CD4-positive, alpha-beta T cell treated with Interleukin-4 for 1 hour (primary cell): ENCODE measurements at regions not wholly inside any gene's neighbourhood (a gene's known extent, or its start where the extent isn't known, plus 50 kb on each side); places are given as distances from the start of the nearest gene placed in this dataset.
"Not testable (repeated sequence)": the region's sequence is repeated elsewhere in the genome, so short reads cannot be mapped to it uniquely, and the experiment has no call there.

Experiments
- DNase-seq, 2 donors: peaks; one replicate each; pipeline ENCODE4 v3.0.0-alpha.2; 2020 to 2022

DNA sequence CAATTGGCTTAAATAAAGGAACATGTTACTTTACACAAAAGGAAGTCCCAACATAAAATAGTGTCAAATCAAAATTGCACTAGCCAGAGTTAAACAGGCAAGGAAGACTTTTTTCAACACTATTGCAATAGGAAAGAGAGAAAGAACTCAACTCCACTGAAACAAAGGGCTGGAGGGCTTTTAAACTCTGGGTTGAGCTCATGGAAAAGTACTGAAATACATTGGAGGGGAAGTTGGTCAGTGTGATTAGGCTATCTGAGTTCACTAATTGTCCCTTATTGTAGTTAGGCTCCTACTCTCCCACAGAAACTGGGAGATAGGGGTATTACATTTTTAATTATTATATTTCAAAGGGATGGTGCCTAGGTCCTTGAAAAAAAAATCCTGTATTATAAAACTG, 491.2 kb upstream of the LCORL start:
- DNase-seq, result no peak

DNA sequence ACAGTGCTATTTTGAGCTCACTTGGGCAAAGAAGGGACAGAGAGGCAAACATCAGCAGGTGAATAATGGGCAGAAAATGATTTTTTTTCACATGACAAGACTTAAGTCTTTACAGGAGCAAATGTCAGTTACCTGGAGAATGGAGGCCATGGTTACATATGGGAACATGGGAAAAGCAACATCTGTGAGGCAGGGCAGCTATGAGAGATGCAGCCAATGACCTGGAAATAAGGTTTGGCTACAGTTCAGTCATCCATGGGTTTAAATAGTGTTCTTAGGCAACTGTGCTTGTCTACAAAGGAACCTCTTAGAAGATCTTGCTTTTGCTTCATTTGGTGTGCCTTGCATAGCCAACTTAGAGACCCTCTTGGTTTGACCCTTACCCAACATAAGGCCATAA, 490.2 kb upstream of the LCORL start:
- DNase-seq, result no peak

DNA sequence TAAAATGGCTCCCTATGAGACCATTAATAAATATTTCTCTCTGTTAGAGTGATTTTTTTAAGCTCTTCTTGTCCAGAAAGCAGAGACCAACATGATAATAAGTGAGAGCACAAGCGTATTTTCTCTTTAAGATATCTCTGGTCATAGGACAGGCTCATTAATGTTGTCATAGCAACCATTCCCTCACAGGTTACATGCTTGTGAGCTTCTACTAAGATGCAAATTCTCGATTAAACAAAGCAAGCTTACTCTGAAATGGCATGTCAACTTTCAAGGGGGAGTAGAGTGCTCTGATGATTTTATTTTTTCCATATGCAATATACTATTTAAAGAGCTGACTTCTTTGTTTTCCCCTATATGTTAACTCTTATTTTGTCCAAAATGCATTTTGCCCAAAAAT, 487.2 kb upstream of the LCORL start:
- DNase-seq, result no peak

DNA sequence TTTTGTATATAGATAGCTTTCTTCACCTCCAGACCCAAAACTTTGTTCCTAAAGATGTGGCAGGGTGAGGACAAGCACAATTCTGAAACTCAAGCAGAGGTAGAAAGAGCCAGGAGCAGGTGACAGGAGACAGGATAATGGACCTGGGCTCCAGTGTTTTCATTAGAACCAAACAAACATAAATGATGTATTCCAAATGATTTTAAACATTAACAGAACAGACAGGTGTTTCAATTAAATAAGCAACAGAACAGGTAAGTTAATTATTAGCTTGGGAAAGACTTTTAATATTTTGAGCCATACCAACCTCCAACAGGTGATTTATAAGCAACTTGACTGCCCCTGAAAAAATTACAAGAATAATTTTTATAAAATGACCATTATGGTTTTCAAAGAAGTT, 459.4 kb upstream of the LCORL start:
- DNase-seq, result no peak

DNA sequence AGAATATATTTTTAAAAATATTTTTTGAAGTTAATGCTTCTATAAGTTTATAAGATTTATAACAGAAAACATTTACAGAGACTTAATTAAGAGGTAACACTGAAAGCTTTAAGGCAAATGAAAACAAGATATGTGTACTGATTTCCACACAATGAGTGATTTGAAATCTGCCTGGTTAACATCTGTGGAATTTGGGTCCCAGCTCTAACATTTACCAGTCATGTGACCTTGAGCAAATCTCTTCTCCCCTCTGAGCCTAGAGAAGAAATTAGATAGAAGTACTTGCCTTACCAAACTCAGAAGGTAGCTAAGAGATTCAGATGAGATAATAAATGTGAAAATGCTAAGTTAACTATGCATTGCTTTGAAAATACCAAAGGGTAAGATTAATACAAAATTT, 458.8 kb upstream of the LCORL start:
- DNase-seq, result no peak

DNA sequence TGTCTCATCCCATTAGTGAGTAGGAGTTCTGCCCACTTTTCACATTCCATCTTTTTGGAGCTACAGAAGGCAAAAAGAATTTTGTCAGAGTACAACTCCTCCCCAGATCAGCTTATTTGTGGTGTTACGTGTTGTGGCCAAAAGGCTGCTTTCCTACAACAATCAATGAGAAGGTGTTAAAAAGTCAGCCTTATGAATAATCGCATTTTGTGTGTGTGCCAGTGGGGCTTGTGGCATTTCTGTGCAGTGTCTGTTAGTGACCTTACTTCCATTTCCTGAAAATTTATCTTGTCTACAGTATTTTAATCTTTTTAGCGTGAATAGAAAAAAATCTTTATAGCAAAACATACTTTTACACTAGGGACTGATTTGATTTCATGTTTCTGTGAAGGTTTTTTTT, 458.3 kb upstream of the LCORL start:
- no peak for DNase-seq

DNA sequence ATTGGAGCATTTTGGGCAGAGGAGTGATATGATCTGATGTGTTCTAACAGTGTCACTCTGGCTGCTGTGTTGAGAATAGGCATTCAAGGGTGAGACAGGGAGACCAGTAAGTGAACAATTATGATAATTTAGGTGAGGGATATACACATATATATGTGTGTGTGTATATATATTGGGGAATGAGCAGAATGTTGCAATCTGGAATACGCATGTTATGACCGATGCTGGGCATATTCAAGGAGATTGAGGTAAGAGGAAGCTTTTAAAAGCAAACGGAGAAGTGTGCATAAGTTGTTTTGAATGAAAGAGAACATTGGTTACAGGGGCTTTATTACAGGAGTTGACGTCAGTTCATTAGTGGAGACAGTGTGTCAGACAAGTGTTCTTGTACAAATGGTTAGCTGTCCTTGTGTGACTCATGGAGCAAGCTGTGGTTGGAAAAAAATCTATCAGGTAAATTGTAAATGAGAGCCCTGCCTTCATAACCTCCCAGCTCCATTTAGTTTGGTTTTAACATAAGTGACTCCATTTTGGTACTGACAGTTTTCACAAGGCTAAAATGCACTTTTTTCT, 442.5 kb upstream of the LCORL start:
- DNase-seq, result no peak

DNA sequence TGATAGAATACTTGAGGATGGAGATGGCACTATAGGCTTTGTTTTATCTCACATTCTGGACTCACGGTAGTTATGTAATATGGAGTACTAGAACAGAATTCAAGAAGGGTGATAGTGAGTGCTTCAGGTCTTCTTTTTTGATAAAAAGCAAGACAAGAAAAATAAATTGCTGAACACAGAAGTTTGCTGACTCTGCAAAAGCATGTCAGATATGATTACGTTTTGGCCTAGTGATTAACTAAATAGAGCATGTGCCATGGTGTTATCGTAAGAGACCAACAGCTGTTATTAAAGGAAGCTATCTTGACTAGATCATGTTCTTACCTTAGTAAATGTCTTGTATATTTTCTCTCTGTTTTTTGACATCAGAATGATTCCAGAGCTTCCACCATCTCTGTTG, 436.9 kb upstream of the LCORL start:
- DNase-seq, result no peak

DNA sequence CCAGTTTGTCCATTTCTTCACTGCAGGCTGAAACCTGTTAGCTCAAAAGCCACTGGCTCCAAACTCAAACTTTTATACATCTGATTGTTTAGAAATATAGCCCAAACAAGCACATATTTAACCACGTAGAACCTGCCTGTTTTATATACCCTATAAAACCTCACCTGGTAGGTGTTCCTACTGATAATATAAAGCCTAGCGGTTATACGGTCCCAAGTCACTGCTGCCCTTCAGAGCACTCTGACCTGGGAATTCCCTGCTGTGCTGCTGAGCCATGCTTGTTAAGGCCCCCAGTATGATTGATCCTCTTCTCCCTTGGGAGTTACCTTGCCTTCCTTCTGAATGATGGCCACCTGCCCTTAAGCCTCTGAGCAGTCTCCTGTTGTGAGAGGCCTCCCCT, 432.8 kb upstream of the LCORL start:
- DNase-seq, result no peak

DNA sequence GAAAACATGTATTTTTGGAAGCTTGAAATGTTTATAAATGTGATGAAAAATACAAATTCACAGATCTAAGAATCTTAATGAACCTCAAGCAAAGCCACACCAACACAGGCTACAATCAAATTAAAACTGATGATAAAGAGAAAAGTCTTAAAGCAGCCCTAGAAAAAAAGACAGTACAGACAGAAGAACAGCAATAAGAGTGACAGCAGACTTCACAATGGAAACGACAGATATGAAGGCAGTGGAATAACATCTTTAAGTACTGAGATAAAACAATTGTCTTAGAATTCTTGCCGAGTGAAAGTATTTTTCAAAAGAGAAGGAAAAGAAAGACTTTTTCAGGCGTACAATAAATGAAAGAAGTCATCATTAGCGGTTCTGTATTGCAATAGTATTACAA, 423.6 kb upstream of the LCORL start:
- DNase-seq, result no peak

DNA sequence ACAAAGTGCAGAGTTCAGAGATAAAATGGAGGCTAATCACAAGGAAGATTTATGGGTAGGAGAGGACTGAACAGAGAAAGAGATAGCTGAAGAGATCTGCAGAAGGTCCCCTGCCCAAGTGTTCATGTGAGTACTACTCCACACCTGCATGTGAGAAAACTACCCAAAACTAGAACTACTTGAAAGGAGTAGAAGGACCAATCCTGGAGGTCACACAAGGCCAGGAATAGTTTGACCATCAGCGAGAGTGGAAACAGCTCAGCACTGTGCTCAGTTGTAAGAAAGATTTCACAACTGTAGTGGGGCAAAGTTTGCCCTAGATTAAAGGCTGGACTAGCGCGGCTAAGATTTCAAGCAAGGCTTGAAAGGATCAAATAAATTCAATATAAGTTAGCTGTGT, 422.7 kb upstream of the LCORL start:
- no peak for DNase-seq

DNA sequence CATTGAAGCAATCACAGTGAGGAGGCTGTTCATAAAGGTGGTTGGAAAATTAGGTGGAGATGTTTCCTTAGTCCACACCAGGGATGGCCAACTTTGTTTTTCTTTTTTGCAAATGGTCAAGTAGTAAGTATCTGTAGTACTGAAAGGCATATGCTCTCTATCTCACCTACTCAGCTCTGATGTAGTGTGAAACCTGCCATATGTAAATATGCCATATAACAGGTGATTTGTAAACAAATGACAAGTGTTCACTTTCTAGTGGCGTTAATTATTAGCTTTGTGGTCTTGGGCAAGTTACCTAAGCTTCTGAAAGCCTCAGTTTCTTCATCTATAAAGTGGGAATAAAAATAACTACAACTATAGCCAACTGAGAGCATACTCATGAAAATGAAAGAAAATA, 421.4 kb upstream of the LCORL start:
- DNase-seq, result no peak

DNA sequence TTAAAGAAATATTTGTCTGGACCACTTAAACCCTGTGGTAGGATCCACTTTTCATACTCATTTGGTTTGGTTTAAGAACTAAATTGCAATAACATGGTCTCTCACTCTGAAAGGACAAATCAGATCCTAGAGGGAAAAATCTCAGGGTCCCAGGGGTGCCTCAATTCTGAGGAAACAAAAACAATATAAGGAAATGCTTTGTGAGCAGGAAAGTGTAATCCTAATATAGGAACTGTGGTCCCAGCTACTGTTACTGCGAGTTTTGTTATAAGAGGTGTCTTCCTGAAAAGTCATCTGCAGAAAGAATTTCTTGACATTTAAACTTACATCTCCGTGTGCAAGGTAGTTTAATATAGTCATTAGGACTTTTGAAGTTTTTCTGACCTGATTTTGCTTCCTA, 420.1 kb upstream of the LCORL start:
- no peak for DNase-seq

DNA sequence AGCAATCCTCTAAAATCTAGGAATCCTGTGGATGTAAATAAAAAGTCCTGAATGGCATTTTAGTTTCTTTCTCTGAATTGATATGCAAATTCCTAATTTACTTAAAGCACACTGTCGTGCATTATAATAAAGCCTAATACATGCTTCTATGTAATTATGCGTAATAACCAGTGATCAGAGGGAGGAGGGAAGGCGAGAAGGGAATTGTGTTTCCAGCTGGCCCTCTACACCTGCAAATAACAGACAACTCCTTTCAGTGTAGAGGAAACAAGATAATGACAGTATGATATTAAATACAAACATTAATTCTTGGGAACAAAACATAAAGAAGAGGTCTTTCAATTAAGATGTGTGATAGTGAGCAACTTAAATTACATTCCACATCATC, 419.6 kb upstream of the LCORL start:
- DNase-seq, result no peak

DNA sequence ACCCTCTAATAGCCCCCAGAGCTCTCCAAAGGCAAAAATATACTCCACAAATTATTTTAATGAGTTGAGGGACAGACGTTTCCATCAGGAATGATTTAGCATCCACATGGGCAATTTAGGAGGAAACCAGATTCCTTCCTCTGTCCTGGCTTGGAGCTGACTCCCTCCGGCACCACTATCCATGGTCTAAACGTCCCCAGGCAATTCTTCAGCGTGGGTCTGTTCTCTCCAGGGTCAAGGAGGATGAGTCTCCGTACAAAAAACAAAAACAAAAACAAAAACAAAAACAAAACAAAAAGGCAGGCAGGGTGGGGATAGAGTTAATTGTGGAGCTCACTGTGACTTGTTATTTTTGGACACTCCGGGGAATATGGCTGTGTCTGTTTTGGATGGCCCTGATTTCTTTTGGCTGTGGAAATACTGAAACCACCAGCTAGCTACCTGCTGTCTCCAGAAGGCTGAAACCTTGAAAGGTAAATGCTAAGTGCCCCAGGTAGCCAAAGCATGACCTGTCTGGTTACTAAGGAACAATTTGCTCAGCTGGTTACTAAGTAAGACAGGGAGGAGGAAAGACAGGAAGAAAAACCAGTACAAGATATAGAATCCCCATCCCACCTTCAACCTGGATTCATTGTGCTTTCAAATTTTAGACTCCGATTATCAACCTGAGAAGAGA, 419.1 kb upstream of the LCORL start:
- no peak for DNase-seq

DNA sequence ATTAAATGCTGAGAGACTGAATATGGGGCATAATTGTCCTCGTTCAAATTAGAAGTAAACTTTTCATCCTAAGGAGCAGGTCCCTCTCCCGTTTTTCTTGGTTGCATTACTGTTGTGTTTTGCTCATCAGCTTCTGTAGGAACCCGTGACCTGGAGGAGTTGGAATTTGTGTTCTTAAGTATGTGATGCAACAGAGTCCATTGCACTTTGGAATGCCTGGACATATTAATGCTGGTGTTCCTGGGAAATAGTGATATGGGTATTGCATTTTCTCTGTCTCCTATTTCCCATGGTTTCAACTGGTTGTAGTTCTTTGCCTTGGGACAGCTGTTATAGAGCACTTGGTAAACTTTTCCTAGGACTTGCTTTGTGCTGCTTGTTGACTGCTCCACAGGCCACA, 417.8 kb upstream of the LCORL start:
- no peak for DNase-seq

DNA sequence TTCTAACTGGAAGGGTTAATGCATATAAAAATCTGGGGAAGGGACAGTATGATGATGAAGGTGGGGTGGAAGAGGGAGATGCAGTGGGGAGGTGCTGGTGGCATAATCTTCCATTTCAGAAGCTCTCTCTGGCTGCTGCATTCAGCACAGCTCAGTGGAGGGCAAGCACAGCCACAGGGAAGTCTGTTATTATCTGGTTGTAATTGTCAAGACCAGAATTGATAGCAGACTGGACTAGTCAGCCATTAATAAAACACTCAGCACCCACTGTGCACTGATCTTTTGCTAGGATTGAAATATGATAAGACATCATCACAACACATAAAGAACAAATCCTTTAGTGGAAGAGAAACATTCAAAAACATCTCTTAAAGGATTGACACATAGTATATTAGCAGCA, 414.2 kb upstream of the LCORL start:
- no peak for DNase-seq

DNA sequence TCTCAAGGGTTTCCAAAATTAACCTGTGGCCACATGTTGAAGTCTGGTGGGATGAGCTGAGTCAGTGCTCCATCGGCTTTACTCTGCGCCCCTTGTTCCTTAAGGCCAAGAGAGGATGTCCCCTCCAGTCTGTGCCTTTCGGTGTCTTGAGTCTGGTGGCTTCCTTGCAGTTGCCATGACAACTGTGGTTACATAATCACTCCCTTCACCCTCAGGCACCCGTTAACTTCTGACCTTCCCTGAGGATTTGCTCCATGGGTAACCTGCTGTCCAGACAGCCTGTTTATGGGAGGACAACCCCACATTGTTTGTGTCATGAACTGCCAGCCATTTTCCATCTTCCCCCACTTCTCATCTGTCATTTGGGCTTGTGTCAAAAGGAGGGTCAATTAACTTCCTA, 401.1 kb upstream of the LCORL start:
- no peak for DNase-seq

DNA sequence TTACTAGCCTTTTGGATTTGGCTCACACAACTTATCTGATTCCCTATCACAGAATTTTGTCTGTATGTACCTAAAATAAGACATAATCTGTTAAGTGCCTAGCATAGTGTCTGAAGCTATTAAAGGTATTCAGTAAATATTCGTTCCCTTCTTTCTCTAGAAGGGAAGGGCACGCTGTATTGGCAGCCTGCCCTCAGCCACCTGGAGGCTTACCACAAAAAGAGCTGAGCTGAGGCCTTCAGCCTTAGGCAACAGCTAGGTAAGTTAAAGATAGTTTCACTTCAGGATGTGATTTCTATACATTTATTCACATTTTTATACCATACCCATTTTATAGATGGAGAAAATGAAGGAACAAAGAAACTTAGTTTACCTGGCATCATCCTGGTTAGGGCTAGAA, 400.0 kb upstream of the LCORL start:
- no peak for DNase-seq

DNA sequence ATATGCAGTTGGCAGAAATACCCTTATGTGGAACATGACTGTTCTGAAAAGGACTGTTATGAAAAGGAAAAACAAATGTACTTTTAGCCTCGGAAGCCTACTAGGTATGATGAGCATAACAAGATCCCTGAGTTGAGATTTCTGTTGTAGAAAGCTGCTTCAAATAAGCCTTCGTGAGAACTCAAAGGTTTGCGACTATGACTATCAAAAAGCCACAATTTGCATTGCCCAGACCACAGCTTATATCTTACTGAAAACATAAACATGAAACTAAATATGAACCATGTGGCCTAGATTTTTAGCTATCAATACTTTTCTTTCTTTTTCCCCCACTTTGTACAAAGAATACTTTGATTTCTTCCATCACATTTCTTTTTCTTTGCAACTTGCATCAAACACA, 398.2 kb upstream of the LCORL start:
- no peak for DNase-seq

DNA sequence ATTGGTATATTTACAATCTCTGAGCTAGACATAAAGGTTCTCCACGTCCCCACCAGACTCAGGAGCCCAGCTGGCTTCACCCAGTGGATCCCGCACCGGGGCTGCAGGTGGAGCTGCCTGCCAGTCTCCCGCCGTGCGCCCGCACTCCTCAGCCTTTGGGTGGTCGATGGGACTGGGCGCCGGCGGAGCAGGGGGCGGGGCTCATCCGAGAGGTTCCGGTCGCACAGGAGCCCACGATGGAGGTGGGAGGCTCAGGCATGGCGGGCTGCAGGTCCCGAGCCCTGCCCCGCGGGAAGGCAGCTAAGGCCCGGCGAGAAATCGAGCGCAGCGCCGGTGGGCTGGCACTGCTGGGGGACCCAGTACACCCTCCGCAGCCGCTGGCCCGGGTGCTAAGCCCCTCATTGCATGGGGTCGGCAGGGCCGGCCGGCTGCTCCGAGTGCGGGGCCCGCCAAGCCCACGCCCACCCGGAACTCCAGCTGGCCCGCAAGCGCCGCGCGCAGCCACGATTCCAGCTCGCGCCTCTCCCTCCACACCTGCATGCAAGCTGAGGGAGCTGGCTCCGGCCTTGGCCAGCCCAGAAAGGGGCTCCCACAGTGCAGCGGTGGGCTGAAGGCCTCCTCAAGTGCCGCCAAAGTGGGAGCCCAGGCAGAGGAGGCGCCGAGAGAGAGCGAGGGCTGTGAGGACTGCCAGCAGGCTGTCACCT, 396.8 kb upstream of the LCORL start:
- DNase-seq, result not testable (repeated sequence)

DNA sequence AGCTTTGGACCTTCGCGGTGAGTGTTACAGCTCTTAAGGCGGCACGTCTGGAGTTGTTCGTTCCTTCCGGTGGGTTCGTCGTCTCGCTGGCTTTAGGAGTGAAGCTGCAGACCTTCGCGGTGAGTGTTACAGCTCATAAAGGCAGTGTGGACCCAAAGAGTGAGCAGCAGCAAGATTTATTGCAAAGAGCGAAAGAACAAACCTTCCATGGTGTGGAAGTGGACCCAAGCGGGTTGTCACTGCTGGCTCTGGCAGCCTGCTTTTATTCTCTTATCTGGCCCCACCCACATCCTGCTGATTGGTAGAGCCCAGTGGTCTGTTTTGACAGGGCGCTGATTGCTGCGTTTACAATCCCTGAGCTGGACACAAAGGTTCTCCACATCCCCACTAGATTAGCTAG, 396.1 kb upstream of the LCORL start:
- not testable (repeated sequence) for DNase-seq

DNA sequence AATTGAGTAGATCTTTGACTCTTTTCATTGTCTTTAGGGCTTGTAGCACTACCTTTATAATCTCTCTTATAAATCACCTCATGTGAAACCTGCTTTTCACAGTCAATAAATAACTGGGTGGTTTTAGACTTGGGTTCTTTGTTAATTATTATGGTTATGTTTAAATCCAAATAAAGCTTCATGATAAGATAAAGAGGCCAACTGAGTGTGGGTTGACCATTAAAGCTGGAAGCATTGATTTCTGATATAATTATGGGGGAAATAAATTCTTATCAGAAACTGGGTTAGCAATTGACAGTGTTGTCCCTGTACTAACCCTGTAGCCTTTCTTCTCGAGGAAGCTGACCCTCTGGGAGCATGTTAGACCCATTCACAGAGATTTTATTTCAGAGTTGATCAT, 384.7 kb upstream of the LCORL start:
- DNase-seq, result no peak

DNA sequence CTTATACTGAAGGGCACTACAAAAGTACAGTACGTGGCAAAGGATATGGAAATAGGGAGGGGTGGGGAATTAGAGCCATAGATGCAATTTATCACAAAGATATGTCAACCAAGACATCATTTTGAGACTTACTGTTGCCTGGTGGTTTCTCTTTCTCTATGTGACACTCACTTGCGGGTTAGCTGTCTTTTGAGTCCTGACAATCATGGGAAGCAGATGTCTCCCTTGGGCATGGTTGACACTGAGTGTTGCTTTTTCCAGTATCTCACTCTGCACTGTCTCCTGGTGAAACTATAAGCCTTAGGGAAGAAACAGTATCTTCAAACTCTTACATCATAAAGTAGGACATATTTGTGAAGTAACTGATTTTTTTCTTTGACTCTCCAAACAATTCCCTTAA, 383.5 kb upstream of the LCORL start:
- no peak for DNase-seq

DNA sequence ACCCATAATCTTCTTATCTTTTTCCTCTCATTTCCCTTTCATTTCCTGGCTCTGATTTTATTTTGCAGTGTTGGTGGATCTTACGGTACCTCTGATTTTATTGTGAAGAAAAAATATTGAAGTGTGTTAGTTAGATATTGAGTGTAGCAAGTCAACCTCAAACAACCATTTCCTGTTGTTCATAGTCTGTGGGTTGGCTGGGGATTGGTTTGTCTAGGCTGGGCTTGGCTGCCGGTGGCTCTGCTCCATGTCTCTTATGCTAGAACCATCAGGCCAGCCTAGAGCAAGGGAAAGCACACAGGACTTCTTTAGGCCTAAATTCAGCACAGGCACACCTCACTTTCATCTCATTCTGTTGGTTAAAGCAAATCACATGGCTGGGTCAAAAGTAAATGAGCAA, 383.1 kb upstream of the LCORL start:
- no peak for DNase-seq
